ENCODE measurements at regions not wholly inside any gene's neighbourhood (a gene's known extent, or its start where the extent isn't known, plus 50 kb on each side); places are given as distances from the start of the nearest gene placed in this dataset.

DNA sequence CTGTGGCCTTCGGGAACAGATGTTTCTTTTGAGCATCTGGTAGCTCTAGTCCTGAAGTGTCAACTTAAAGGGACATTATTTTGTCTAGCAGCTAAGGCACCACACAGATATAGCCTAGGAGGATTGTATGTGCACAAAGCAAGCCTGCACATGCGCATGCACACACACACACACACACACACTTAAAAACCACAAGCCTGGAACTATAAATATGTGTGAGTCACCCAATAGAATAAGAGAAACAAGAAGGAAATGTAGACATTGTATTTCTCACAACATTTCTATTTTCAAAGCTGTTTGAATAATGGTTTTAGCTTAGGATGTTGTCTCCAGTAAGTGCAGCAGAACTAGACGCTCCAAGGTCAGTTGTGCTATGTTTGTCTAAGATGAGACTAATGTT, 516.5 kb downstream of the SUCLA2 start:
- TF ChIP-seq, protein P1, sequence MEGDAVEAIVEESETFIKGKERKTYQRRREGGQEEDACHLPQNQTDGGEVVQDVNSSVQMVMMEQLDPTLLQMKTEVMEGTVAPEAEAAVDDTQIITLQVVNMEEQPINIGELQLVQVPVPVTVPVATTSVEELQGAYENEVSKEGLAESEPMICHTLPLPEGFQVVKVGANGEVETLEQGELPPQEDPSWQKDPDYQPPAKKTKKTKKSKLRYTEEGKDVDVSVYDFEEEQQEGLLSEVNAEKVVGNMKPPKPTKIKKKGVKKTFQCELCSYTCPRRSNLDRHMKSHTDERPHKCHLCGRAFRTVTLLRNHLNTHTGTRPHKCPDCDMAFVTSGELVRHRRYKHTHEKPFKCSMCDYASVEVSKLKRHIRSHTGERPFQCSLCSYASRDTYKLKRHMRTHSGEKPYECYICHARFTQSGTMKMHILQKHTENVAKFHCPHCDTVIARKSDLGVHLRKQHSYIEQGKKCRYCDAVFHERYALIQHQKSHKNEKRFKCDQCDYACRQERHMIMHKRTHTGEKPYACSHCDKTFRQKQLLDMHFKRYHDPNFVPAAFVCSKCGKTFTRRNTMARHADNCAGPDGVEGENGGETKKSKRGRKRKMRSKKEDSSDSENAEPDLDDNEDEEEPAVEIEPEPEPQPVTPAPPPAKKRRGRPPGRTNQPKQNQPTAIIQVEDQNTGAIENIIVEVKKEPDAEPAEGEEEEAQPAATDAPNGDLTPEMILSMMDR (conservative IDR thresholded peaks at IDR 0.05; ENCODE audit: low read depth, low read length): no peak
- no peak for DNase-seq (ENCODE audit: low read depth)
- H3K4me3 ChIP-seq (ENCODE audit: low read depth, low read length): no peak overlapping the region

DNA sequence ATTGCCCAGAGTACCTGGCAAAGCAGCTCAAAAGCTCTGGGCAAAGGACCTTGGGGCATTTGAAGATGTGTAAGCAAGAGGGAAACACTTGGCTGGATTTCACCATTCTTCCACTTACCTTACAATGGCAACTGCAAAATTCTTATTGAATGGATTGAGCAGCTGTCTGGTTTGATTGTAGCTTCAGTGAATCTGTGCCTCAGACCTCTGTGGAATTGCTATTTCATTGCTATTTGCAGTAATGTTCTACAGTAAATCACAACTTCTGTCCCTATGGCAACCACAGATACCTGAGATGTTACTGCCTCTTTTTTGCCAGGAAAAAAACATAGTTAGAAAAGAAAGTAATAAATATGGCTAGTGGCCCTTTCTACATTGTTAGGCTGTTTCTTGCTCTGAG, 519.5 kb downstream of the SUCLA2 start:
- TF ChIP-seq, protein P1 (conservative IDR thresholded peaks at IDR 0.05; ENCODE audit: low read depth, low read length): no peak
- H3K4me3 ChIP-seq (ENCODE audit: low read depth, low read length): no peak overlapping the region
- DNase-seq (ENCODE audit: low read depth): no peak

DNA sequence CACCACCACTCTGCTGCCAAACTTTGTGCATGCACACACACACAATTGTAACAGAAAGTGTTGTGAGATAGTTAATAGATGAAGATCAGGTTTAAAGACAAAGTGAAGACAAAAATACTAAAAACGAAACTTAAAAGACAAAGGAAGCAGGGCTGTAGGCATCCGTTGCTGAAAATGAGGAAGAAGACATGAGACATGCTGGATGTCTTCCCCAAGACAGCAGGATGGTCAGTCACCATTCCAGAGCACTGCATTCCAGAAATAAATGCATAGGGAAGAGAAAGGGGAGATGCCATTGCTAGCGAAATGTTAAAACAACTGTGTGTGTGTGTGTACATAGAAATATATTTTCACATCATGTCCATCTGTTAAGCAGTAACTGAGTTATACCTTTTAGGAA, 520.1 kb downstream of the SUCLA2 start:
- no peak for DNase-seq (ENCODE audit: low read depth)
- H3K4me3 ChIP-seq (ENCODE audit: low read depth, low read length): no peak overlapping the region
- TF ChIP-seq, protein P1 (conservative IDR thresholded peaks at IDR 0.05; ENCODE audit: low read depth, low read length): no peak

DNA sequence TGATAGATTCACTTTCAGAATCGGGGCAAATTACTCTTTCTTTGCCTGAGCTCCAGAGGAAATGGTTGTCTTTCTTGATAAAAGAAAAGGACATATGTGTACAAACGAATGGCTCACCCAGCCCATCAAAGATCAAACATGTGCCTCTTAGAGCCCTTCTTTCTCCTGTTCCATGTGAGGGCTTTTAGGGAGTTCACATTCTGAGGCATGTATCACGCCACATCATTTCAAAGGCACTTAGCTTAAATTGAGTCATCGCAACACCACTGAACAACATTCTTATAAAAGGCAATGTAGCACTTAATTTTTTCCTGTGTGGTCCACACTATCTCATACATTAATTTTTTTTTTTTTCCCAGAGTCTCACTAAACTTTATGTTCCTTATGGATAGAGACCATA, 521.0 kb downstream of the SUCLA2 start:
- TF ChIP-seq, protein P1 (conservative IDR thresholded peaks at IDR 0.05; ENCODE audit: low read depth, low read length): no peak
- H3K4me3 ChIP-seq (ENCODE audit: low read depth, low read length): no peak overlapping the region
- DNase-seq (ENCODE audit: low read depth): no peak

DNA sequence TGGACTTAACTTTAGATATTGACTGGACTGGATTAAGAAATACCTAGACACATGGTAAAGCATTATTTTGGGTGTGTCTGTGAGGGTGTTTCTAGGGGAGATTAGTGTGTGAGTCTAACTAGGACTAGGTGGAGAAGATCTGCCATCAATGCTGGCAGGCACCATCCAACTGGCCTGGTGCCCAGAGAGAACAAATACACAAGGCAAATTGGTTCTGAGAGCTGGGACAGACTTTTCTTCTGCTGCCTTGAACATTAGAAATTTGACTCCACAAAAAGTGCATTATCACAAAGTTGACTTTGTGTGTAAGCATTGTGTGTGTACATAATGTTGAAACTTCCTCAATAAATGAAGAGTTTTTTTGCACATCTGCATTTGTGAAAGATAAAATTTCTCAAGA, 522.1 kb downstream of the SUCLA2 start:
- DNase-seq (ENCODE audit: low read depth): no peak
- TF ChIP-seq, protein P1 (conservative IDR thresholded peaks at IDR 0.05; ENCODE audit: low read depth, low read length): no peak
- no peak overlapping the region for H3K4me3 ChIP-seq (ENCODE audit: low read depth, low read length)

DNA sequence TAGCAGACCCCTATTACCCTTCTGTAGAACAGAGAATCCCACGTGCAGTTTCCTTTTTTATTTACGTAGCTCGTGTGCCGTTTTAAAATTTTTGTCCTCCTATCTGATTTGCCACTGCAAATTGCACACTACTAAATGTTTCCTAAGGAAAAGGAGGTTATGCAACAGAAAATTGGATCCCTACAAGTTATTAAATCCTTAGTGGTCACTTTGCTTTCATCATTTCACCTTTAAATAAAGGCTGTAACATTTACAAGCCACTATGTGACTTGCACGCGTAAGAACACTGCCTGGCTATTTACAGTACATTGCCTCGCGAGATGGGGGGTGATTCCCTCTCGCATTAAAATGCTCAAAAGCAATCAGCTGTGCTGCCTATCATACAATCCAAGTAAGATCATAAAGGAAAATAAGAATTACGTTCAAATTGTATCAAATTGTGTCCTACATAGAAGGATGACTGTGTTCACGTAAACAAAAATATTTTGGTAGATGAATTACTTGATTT, 525.6 kb downstream of the SUCLA2 start:
- DNase-seq (ENCODE audit: low read depth): no peak
- TF ChIP-seq, protein P1 (conservative IDR thresholded peaks at IDR 0.05; ENCODE audit: low read depth, low read length): no peak

DNA sequence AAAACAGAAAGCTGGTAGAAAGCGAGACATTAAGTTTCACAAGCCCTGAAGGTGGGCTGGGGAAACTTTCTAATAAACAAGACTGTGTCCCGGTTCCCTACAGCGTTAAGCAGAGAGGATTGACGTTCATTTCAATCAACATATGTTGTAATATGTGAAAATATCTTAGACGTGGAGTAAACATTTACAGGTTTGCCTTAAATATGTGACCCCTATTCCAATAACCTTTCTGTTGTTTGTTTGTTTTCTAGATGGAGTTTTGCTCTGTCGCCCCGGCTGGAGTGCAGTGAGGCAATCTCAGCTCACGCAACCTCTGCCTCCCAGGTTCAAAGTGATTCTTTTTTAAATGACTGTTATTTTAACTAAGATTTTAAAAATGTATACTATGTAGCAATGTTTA, 526.2 kb downstream of the SUCLA2 start:
- DNase-seq (ENCODE audit: low read depth): no peak
- H3K4me3 ChIP-seq (ENCODE audit: low read depth, low read length): no peak overlapping the region
- TF ChIP-seq, protein P1 (conservative IDR thresholded peaks at IDR 0.05; ENCODE audit: low read depth, low read length): no peak

More for the DNA sequence above, 525.6 kb downstream of the SUCLA2 start:
- H3K4me3 ChIP-seq (ENCODE audit: low read depth, low read length): no peak overlapping the region
